ENCODE measurements at regions not wholly inside any gene's neighbourhood (a gene's known extent, or its start where the extent isn't known, plus 50 kb on each side); places are given as distances from the start of the nearest gene placed in this dataset.

DNA sequence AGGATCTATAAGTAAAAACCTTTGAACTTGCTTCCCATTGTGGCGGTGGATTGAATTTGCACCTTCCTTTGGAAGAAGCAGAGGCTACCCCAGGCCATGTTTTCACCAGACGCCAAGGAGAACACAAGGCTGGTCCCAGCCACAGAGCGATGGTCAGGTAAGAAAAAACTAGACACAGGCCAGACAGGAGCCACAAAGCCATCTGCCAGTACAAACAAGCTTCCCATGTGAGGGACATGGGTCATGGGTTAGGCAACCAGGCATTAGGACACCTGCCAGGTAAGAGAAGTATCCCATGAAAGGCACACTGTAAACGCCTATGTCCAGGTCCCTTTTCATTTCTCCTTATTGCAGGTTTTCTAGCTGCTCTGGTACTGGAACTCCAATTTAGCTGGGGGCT lies 190.2 kb downstream of the KLF13 start:
- no peak for DNase-seq
- no peak overlapping the region for H3K4me3 ChIP-seq
- no peaks in the 10 kb centered on the region for H3K4me1 ChIP-seq
- 91 to 96% methylated on average over 4 of the region's 4 CpGs for WGBS, 2 donors
- H3K9me3 ChIP-seq = no peaks in the 10 kb centered on the region
- no peaks in the 10 kb centered on the region for H3K36me3 ChIP-seq (ENCODE audit: low read depth, missing control alignments)
- H3K27ac ChIP-seq = no peak overlapping the region
- TF ChIP-seq, protein P1, sequence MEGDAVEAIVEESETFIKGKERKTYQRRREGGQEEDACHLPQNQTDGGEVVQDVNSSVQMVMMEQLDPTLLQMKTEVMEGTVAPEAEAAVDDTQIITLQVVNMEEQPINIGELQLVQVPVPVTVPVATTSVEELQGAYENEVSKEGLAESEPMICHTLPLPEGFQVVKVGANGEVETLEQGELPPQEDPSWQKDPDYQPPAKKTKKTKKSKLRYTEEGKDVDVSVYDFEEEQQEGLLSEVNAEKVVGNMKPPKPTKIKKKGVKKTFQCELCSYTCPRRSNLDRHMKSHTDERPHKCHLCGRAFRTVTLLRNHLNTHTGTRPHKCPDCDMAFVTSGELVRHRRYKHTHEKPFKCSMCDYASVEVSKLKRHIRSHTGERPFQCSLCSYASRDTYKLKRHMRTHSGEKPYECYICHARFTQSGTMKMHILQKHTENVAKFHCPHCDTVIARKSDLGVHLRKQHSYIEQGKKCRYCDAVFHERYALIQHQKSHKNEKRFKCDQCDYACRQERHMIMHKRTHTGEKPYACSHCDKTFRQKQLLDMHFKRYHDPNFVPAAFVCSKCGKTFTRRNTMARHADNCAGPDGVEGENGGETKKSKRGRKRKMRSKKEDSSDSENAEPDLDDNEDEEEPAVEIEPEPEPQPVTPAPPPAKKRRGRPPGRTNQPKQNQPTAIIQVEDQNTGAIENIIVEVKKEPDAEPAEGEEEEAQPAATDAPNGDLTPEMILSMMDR (IDR thresholded peaks at IDR 0.05) = no peak
- intact Hi-C loops (cut with DNase I; ENCODE audit: low total_unique reads) = no loop called here
- H3K27me3 ChIP-seq = no peaks in the 10 kb centered on the region

DNA sequence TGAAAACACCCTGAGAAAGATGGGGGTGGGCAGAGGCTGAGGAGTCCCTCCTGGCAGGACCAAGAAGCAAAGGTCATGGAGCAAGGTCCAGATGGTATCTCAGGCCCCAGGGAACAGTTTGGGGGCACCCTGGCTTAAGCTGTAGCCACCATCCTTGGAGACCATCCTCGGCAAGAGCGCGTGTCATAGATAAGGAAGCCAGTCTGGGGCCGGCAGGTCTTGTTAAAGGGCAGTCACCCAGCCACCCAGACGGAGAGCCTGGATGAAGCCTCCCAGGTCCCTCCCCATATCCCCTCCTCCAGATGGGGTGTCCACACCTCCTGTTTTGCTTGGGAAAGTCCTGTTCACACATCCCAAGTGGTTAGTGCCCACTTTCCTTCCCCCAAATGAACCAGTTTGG lies 191.1 kb downstream of the KLF13 start:
- Histone ChIP-seq H3K27me3 (no peaks in the 10 kb centered on the region), H3K9me3 (no peaks in the 10 kb centered on the region), H3K4me3 (no peak overlapping the region), H3K36me3 (ENCODE audit: low read depth, missing control alignments) (no peaks in the 10 kb centered on the region), H3K27ac (no peak overlapping the region), H3K4me1 (no peaks in the 10 kb centered on the region)
- DNase-seq = no peak
- WGBS, 2 donors = 80 to 96% methylated on average over 1 to 4 of the region's 5 CpGs
- intact Hi-C loops (cut with DNase I; ENCODE audit: low total_unique reads) = no loop called here
- TF ChIP-seq POLR2A (IDR thresholded peaks at IDR 0.05) = no peak
- TF ChIP-seq, protein P1 (IDR thresholded peaks at IDR 0.05) = no peak

DNA sequence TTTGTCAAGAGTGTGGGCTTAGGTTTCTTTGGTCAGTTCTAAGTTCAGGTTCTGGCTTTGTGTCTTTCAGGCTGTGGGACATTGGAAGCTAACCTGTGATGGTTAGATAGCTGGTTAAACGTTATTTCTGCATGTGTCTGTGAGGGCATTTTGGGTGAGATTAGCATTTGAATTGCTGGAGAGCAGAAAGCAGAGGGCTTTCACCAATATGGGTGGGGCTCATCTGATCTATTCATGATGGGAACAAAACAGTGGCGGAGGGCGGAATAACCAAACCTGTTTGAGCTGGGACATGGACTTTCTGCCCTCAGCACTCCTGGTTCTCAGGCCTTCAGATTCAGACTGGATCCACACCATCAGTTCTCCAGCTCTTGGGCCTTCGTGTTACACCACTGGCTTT lies 195.4 kb downstream of the KLF13 start:
- intact Hi-C loops (cut with DNase I; ENCODE audit: low total_unique reads) = no loop called here
- Histone ChIP-seq H3K9me3 (no peaks in the 10 kb centered on the region), H3K4me3 (no peak overlapping the region), H3K27ac (no peak overlapping the region), H3K27me3 (no peaks in the 10 kb centered on the region), H3K4me1 (no peaks in the 10 kb centered on the region), H3K36me3 (ENCODE audit: low read depth, missing control alignments) (no peaks in the 10 kb centered on the region)
- WGBS, 2 donors = 78 to 81% methylated on average over 4 of the region's 4 CpGs
- TF ChIP-seq POLR2A (IDR thresholded peaks at IDR 0.05) = no peak
- TF ChIP-seq, protein P1 (IDR thresholded peaks at IDR 0.05) = no peak
- no peak for DNase-seq

DNA sequence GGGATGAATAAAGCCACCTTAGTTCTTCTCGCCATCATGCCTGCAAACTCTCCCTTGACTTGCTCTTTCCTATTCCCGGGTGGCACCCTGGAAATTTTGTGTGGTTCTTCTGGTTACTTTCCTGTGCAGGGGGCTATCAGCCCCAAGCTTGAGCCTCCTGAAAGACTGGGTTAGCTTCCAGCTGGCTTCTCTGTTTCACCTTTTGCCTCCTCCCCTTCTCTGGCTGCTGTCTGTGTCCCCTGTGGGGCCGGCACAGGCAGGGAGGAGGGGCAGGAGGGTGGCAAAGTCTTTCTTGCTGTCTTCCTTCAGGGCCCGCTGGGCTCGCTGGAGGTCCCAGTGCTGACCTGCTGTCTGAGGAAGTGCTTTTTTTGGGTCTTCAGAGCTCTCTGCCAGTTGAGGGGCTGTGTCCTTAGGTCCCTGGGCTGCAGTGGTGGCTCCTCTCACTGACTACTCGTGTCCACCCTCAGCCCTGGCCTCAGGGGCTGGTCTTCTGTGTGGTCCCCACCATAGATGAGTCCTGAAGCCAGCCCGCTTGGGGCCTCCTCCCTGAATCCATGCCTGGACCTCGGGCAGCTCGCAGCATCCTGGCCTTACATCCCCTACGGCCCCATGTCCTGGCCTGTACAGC lies 196.5 kb downstream of the KLF13 start:
- no peak overlapping the region for H3K4me3 ChIP-seq
- TF ChIP-seq, protein P1 (IDR thresholded peaks at IDR 0.05) = no peak
- no peak for TF ChIP-seq POLR2A (IDR thresholded peaks at IDR 0.05)
- intact Hi-C loops (cut with DNase I; ENCODE audit: low total_unique reads) = no loop called here
- no peak for DNase-seq
- no peaks in the 10 kb centered on the region for H3K9me3 ChIP-seq
- 83 to 94% methylated on average over 8 to 10 of the region's 10 CpGs for WGBS, 2 donors
- no peaks in the 10 kb centered on the region for H3K36me3 ChIP-seq (ENCODE audit: low read depth, missing control alignments)
- no peaks in the 10 kb centered on the region for H3K4me1 ChIP-seq
- H3K27ac ChIP-seq = no peak overlapping the region
- H3K27me3 ChIP-seq = no peaks in the 10 kb centered on the region

DNA sequence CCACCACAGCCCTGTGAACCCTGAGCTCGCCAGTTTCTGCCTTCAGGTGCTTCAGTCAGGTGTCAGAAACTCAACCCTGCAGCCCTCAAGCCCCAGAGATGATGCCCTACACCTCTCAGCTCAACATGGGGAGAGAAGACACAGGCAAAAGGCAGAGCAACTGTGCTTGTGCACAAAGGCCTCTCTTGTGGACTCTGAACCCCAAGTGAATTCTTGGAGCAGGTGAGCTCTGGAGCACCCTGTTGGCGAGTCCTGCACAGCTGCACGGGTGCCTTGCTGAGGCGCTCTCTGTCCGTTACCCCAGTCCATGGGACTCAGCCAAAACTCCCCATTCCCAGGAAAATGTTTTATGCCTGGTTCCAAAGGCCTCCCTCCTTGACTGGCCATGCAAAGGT lies 197.0 kb downstream of the KLF13 start:
- WGBS, 2 donors = 95 to 96% methylated on average over 3 to 5 of the region's 5 CpGs
- Histone ChIP-seq H3K27ac (no peak overlapping the region), H3K9me3 (no peaks in the 10 kb centered on the region), H3K36me3 (ENCODE audit: low read depth, missing control alignments) (no peaks in the 10 kb centered on the region), H3K4me3 (no peak overlapping the region), H3K4me1 (no peaks in the 10 kb centered on the region), H3K27me3 (no peaks in the 10 kb centered on the region)
- TF ChIP-seq POLR2A (IDR thresholded peaks at IDR 0.05) = no peak
- TF ChIP-seq, protein P1 (IDR thresholded peaks at IDR 0.05) = no peak
- intact Hi-C loops (cut with DNase I; ENCODE audit: low total_unique reads) = no loop called here
- DNase-seq = no peak

Data from testis (tissue), 2 donors.